ENCODE measurements at regions not wholly inside any gene's neighbourhood (a gene's known extent, or its start where the extent isn't known, plus 50 kb on each side); places are given as distances from the start of the nearest gene placed in this dataset.

GRCh38 chr12:87529413-87529812, 499.8 kb downstream of the C12orf50 start:
- no peak for TF ChIP-seq CTCF (IDR thresholded peaks at IDR 0.05; ENCODE audit: borderline replicate concordance, insufficient read depth, low read depth, low read length)
- H3K4me3 ChIP-seq (ENCODE audit: low read depth, low read length): no peak overlapping the region

GRCh38 chr12:87520968-87521367, 508.2 kb downstream of the C12orf50 start:
- no peak for TF ChIP-seq CTCF (IDR thresholded peaks at IDR 0.05; ENCODE audit: borderline replicate concordance, insufficient read depth, low read depth, low read length)

GRCh38 chr12:87518481-87518880, 510.7 kb downstream of the C12orf50 start:
- no peak overlapping the region for H3K4me3 ChIP-seq (ENCODE audit: low read depth, low read length)
- TF ChIP-seq CTCF (IDR thresholded peaks at IDR 0.05; ENCODE audit: borderline replicate concordance, insufficient read depth, low read depth, low read length): no peak

More at GRCh38 chr12:87520968-87521367, 508.2 kb downstream of the C12orf50 start:
- H3K4me3 ChIP-seq (ENCODE audit: low read depth, low read length): no peak overlapping the region

- TF ChIP-seq CTCF (IDR thresholded peaks at IDR 0.05; ENCODE audit: borderline replicate concordance, insufficient read depth, low read depth, low read length): no peak
- H3K4me3 ChIP-seq (ENCODE audit: low read depth, low read length): no peak overlapping the region
Measured at GRCh38 chr12:87518036-87518435, 511.2 kb downstream of the C12orf50 start.

GRCh38 chr12:87513536-87514280, 515.5 kb downstream of the C12orf50 start:
- H3K4me3 ChIP-seq (ENCODE audit: low read depth, low read length): no peak overlapping the region
- TF ChIP-seq CTCF (IDR thresholded peaks at IDR 0.05; ENCODE audit: borderline replicate concordance, insufficient read depth, low read depth, low read length): no peak

- H3K4me3 ChIP-seq (ENCODE audit: low read depth, low read length): no peak overlapping the region
- no peak for TF ChIP-seq CTCF (IDR thresholded peaks at IDR 0.05; ENCODE audit: borderline replicate concordance, insufficient read depth, low read depth, low read length)
Measured at GRCh38 chr12:87511371-87511770, 517.8 kb downstream of the C12orf50 start.

GRCh38 chr12:87509237-87509820, 519.9 kb downstream of the C12orf50 start:
- TF ChIP-seq CTCF (IDR thresholded peaks at IDR 0.05; ENCODE audit: borderline replicate concordance, insufficient read depth, low read depth, low read length): no peak

More at GRCh38 chr12:87509237-87509820, 519.9 kb downstream of the C12orf50 start:
- H3K4me3 ChIP-seq (ENCODE audit: low read depth, low read length): no peak overlapping the region

Data from GM12875 (cell line).